ENCODE measurements at regions not wholly inside any gene's neighbourhood (a gene's known extent, or its start where the extent isn't known, plus 50 kb on each side); places are given as distances from the start of the nearest gene placed in this dataset.

- Histone ChIP-seq H3K4me1 (no peaks in the 10 kb centered on the region), H3K79me2 (no peaks in the 10 kb centered on the region), H3K27me3 (ENCODE audit: control insufficient read depth, insufficient read depth, low read length) (no peaks in the 10 kb centered on the region), H2AFZ (no peak overlapping the region), H3K4me3 (ENCODE audit: low read depth, low read length) (no peak overlapping the region), H3K4me2 (ENCODE audit: low read length) (no peak overlapping the region), H3K9me3 (ENCODE audit: control insufficient read depth, low read length) (no peaks in the 10 kb centered on the region), H3K9ac (no peak overlapping the region), H3K27ac (no peak overlapping the region), H3K36me3 (ENCODE audit: control insufficient read depth, insufficient read depth, low read length) (no peaks in the 10 kb centered on the region)
- no peak for TF ChIP-seq CTCF (IDR thresholded peaks at IDR 0.05)
Measured at GRCh38 chr2:3970791-3971651, 267.6 kb downstream of the DCDC2C start.

GRCh38 chr2:3971652-3972192 lies 268.3 kb downstream of the DCDC2C start:
- no peak for TF ChIP-seq CTCF (IDR thresholded peaks at IDR 0.05)
- Histone ChIP-seq H3K79me2 (no peaks in the 10 kb centered on the region), H3K9ac (no peak overlapping the region), H3K4me2 (ENCODE audit: low read length) (no peak overlapping the region), H3K36me3 (ENCODE audit: control insufficient read depth, insufficient read depth, low read length) (no peaks in the 10 kb centered on the region), H2AFZ (no peak overlapping the region), H3K4me3 (ENCODE audit: low read depth, low read length) (no peak overlapping the region), H3K27ac (no peak overlapping the region), H3K27me3 (ENCODE audit: control insufficient read depth, insufficient read depth, low read length) (no peaks in the 10 kb centered on the region), H3K4me1 (no peaks in the 10 kb centered on the region), H3K9me3 (ENCODE audit: control insufficient read depth, low read length) (no peaks in the 10 kb centered on the region)

GRCh38 chr2:3972377-3972776 lies 269.0 kb downstream of the DCDC2C start:
- Histone ChIP-seq H3K9me3 (ENCODE audit: control insufficient read depth, low read length) (no peaks in the 10 kb centered on the region), H3K9ac (no peak overlapping the region), H3K4me3 (ENCODE audit: low read depth, low read length) (no peak overlapping the region), H3K4me2 (ENCODE audit: low read length) (no peak overlapping the region), H3K79me2 (no peaks in the 10 kb centered on the region), H2AFZ (no peak overlapping the region), H3K36me3 (ENCODE audit: control insufficient read depth, insufficient read depth, low read length) (no peaks in the 10 kb centered on the region), H3K27ac (no peak overlapping the region), H3K27me3 (ENCODE audit: control insufficient read depth, insufficient read depth, low read length) (no peaks in the 10 kb centered on the region), H3K4me1 (no peaks in the 10 kb centered on the region)
- no peak for TF ChIP-seq CTCF (IDR thresholded peaks at IDR 0.05)

GRCh38 chr2:3974765-3975164 lies 271.4 kb downstream of the DCDC2C start:
- Histone ChIP-seq H3K9me3 (ENCODE audit: control insufficient read depth, low read length) (no peaks in the 10 kb centered on the region), H3K36me3 (ENCODE audit: control insufficient read depth, insufficient read depth, low read length) (no peaks in the 10 kb centered on the region), H3K9ac (no peak overlapping the region), H3K27me3 (ENCODE audit: control insufficient read depth, insufficient read depth, low read length) (no peaks in the 10 kb centered on the region), H3K4me1 (no peaks in the 10 kb centered on the region), H3K27ac (no peak overlapping the region), H3K79me2 (no peaks in the 10 kb centered on the region), H3K4me3 (ENCODE audit: low read depth, low read length) (no peak overlapping the region), H3K4me2 (ENCODE audit: low read length) (no peak overlapping the region), H2AFZ (no peak overlapping the region)
- no peak for TF ChIP-seq CTCF (IDR thresholded peaks at IDR 0.05)

Data from parathyroid adenoma (tissue), 2 donors.